ENCODE measurements at regions not wholly inside any gene's neighbourhood (a gene's known extent, or its start where the extent isn't known, plus 50 kb on each side); places are given as distances from the start of the nearest gene placed in this dataset.

DNA sequence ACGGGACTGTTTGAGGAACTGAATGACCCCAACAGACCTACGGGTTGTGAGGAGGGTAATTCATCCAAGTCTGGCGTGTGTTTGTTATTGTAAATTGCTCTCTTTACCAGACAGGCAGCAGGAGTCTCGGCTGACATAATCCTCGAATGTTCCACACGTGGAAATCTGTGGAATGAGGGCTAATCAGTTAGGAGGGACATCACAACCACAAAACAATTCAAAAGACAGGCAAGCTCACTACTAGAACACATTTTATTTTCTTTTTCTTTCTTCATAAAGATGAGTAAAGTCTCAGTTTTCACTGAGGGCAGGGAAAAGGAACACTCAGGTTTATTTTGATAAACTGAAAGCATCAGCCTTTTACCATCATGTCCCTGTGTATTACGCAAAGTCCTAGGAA is 53.8 kb downstream of the GRK7 start:
- TF ChIP-seq EZH2 (IDR thresholded peaks at IDR 0.05; ENCODE audit: insufficient read depth, poor library complexity, severe bottlenecking) (no peak), EZH2phosphoT487 (IDR thresholded peaks at IDR 0.05; ENCODE audit: insufficient read depth, low read depth) (no peak)

Data from GM23248 (cell line).